OCI-LY3 (cell line): ENCODE measurements at regions not wholly inside any gene's neighbourhood (a gene's known extent, or its start where the extent isn't known, plus 50 kb on each side); places are given as distances from the start of the nearest gene placed in this dataset.

Experiments
- CTCF ChIP-seq: fragments of 200-600, 300-600 bp; sonication (generic); IDR thresholded peaks from 2 replicates; pipeline ENCODE4 v1.5.1; 2014; ENCODE audit warnings: antibody characterized with exemption, low read length, low read depth
- EZH2phosphoT487 ChIP-seq: fragments of 200-600 bp; shearing (Covaris generic); IDR thresholded peaks from 2 replicates; pipeline ENCODE4 v1.6.1; 2018; ENCODE audit warnings: antibody characterized with exemption, mixed run types, low read depth

GRCh38 chr12:31815096-31815495 lies 86.3 kb upstream of the AMN1 start:
- TF ChIP-seq CTCF (no peak), EZH2phosphoT487 (no peak)
